Neuronal stem cell (in vitro differentiated cells): ENCODE measurements at regions not wholly inside any gene's neighbourhood (a gene's known extent, or its start where the extent isn't known, plus 50 kb on each side); places are given as distances from the start of the nearest gene placed in this dataset.

Source experiments
- DNase-seq: peaks from one replicate; pipeline ENCODE4 v3.0.0-alpha.2; 2013; ENCODE audit warnings: low spot score
- H2AFZ ChIP-seq: one replicate; pipeline ENCODE4 v1.6.1; 2013; ENCODE audit warnings: mild to moderate bottlenecking, low read length, inconsistent platforms
- H2AK5ac ChIP-seq: 2 replicates; pipeline ENCODE4 v1.6.1; 2013; ENCODE audit warnings: low read depth, mild to moderate bottlenecking, inconsistent platforms, low read length, moderate library complexity, mixed read lengths
- H2BK120ac ChIP-seq: 2 replicates; pipeline ENCODE4 v1.6.1; 2013; ENCODE audit warnings: low read depth, mild to moderate bottlenecking, inconsistent platforms, low read length, moderate library complexity, mixed read lengths
- H2BK12ac ChIP-seq: one replicate; pipeline ENCODE4 v1.6.1; 2013; ENCODE audit warnings: low read length, inconsistent platforms
- H2BK15ac ChIP-seq: 2 replicates; pipeline ENCODE4 v1.6.1; 2013; ENCODE audit warnings: mild to moderate bottlenecking, low read length, inconsistent platforms, mixed read lengths
- H2BK5ac ChIP-seq: one replicate; pipeline ENCODE4 v1.6.1; 2013; ENCODE audit warnings: inconsistent platforms, mild to moderate bottlenecking, low read length, moderate library complexity
- H3K14ac ChIP-seq: one replicate; pipeline ENCODE4 v1.6.1; 2013; ENCODE audit warnings: low read length, inconsistent platforms
- H3K18ac ChIP-seq: 2 replicates; pipeline ENCODE4 v1.6.1; 2013; ENCODE audit warnings: low read length, inconsistent platforms
- H3K23ac ChIP-seq: 2 replicates; pipeline ENCODE4 v1.6.1; 2013; ENCODE audit warnings: low read depth, mild to moderate bottlenecking, mixed read lengths, low read length, inconsistent platforms; ENCODE audit not compliant: poor library complexity
- H3K27ac ChIP-seq: replicated peaks from 3 replicates; pipeline ENCODE4 v1.5.1; 2013; ENCODE audit warnings: low read length, inconsistent platforms
- H3K27me3 ChIP-seq, 3 experiments: 2 replicates each; pipeline ENCODE4 v1.6.1; 2013; ENCODE audit warnings: low read length in 3 of 3, mild to moderate bottlenecking in 2 of 3, inconsistent platforms in 1 of 3, low read depth in 1 of 3, mixed read lengths in 1 of 3, moderate library complexity in 1 of 3; ENCODE audit not compliant: control insufficient read depth in 3 of 3, insufficient read depth in 3 of 3
- H3K36me3 ChIP-seq, 2 donors: replicated peaks in 1 of 2; 2 replicates each; pipeline ENCODE4 v1.6.1; 2013; ENCODE audit warnings: low read length in 2 of 2; ENCODE audit not compliant: control insufficient read depth in 2 of 2, insufficient read depth in 2 of 2
- H3K4ac ChIP-seq: 2 replicates; pipeline ENCODE4 v1.6.1; 2013; ENCODE audit warnings: inconsistent platforms, mild to moderate bottlenecking, low read length, moderate library complexity
- H3K4me1 ChIP-seq, 2 donors: 1 replicate in 1 of 2; 2 replicates in 1 of 2; pipeline ENCODE4 v1.6.1; 2013; ENCODE audit warnings: low read length in 2 of 2, low read depth in 1 of 2; ENCODE audit not compliant: control insufficient read depth in 2 of 2, insufficient read depth in 1 of 2
- H3K4me2 ChIP-seq: one replicate; pipeline ENCODE4 v1.6.1; 2013; ENCODE audit warnings: mild to moderate bottlenecking, low read length, inconsistent platforms; ENCODE audit not compliant: insufficient read depth, poor library complexity, severe bottlenecking
- H3K4me3 ChIP-seq, 2 donors: 2 replicates each; pipeline ENCODE4 v1.5.1; 2013; ENCODE audit warnings: low read length in 2 of 2, mild to moderate bottlenecking in 2 of 2, inconsistent platforms in 1 of 2, moderate library complexity in 1 of 2
- H3K79me1 ChIP-seq: one replicate; pipeline ENCODE4 v1.6.1; 2013; ENCODE audit warnings: low read depth, mild to moderate bottlenecking, inconsistent platforms, low read length, moderate library complexity
- H3K9ac ChIP-seq: one replicate; pipeline ENCODE4 v1.6.1; 2013; ENCODE audit warnings: mild to moderate bottlenecking, low read depth, low read length, inconsistent platforms; ENCODE audit not compliant: poor library complexity
- H3K9me3 ChIP-seq, 2 donors: replicated peaks in 1 of 2; 2 replicates each; pipeline versions ENCODE3 to v1.6.1; 2013; ENCODE audit warnings: low read length in 2 of 2, mild to moderate bottlenecking in 2 of 2, inconsistent platforms in 1 of 2, low read depth in 1 of 2, mixed read lengths in 1 of 2, moderate library complexity in 1 of 2; ENCODE audit not compliant: control insufficient read depth in 2 of 2, insufficient read depth in 1 of 2
- H4K8ac ChIP-seq: one replicate; pipeline ENCODE4 v1.6.1; 2013; ENCODE audit warnings: low read depth, mild to moderate bottlenecking, inconsistent platforms, low read length, moderate library complexity
- H4K91ac ChIP-seq: one replicate; pipeline ENCODE4 v1.6.1; 2013; ENCODE audit warnings: low read length, low read depth, mild to moderate bottlenecking, inconsistent platforms; ENCODE audit not compliant: poor library complexity
- WGBS, 2 donors: extraction: QIAGEN DNeasy Blood & Tissue Kit; methylation state at CpG; one replicate each; pipeline ENCODE4 v1.1.7; 2013; ENCODE audit warnings: missing lambda C conversion rate in 2 of 2, mixed read lengths in 1 of 2; ENCODE audit not compliant: insufficient read length in 2 of 2, insufficient replicate concordance in 1 of 2; ENCODE audit errors: extremely low coverage in 2 of 2; 5-methylcytosine and 5-hydroxymethylcytosine counted together

DNA sequence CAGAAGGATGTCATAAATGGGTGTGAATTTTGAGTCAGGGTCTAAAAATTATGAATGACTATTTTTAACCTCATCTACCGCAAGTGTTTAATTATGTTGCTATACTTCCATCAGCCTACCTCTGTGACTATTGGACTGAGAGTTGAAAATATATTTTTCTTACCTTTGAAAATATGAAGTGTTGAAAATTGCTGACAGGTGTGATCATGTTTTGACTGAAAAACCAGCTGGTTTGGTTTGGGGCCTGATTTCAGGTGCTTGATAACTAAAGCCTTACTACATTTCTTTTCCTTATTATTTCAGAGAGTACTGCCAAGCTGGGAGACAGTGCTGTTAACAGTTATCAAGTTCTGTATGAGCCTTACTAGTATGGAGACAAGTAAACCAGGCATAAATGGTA, 107.2 kb upstream of the DUSP10 start:
- Histone ChIP-seq H3K14ac (no peak overlapping the region), H4K91ac (no peak overlapping the region), H2AFZ (no peak overlapping the region), H3K9ac (no peak overlapping the region), H3K4ac (no peak overlapping the region), H2BK5ac (no peak overlapping the region), H4K8ac (no peak overlapping the region), H3K36me3 (no peaks in the 10 kb centered on the region), H3K4me1 (no peaks in the 10 kb centered on the region), H3K9me3 (no peaks in the 10 kb centered on the region), H3K27me3 (no peaks in the 10 kb centered on the region), H3K23ac (no peak overlapping the region), H3K4me2 (no peak overlapping the region), H3K27ac (no peak overlapping the region), H3K79me1 (no peaks in the 10 kb centered on the region), H2BK15ac (no peak overlapping the region), H2BK12ac (no peak overlapping the region), H2AK5ac (no peak overlapping the region), H3K4me3 (no peak overlapping the region), H2BK120ac (no peak overlapping the region), H3K18ac (no peak overlapping the region)
- no CpG with 5 or more reads among the region's 1 CpG for WGBS, 2 donors
- DNase-seq: no peak

DNA sequence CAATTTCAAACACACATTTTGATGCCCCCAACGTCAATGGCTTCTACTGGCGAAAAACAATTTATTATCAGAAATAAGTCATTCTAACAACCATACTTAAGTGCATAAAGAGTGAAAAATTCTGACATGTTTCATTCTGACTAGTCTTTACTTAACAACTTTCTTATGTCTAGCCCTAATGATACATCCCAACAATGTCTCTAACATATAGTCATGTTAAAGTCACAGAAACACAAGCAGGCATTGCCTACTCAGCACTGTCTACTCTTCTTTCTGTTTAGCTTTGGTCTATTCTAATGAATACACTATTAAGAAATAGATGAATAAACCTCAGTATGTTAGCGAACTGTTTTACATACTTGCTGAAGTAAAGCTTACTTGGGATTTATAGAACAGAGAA, 105.8 kb upstream of the DUSP10 start:
- H3K4me2 ChIP-seq: no peak overlapping the region
- no peaks in the 10 kb centered on the region for H3K4me1 ChIP-seq
- DNase-seq: no peak
- H3K4me3 ChIP-seq: no peak overlapping the region
- H3K27me3 ChIP-seq: no peaks in the 10 kb centered on the region
- no peak overlapping the region for H3K4ac ChIP-seq
- H3K36me3 ChIP-seq: no peaks in the 10 kb centered on the region
- no peak overlapping the region for H2AK5ac ChIP-seq
- no peak overlapping the region for H3K18ac ChIP-seq
- H4K8ac ChIP-seq: no peak overlapping the region
- no peak overlapping the region for H2BK120ac ChIP-seq
- no peak overlapping the region for H3K27ac ChIP-seq
- H2BK5ac ChIP-seq: no peak overlapping the region
- no peak overlapping the region for H3K9ac ChIP-seq
- no peak overlapping the region for H2BK15ac ChIP-seq
- no peaks in the 10 kb centered on the region for H3K9me3 ChIP-seq
- no peak overlapping the region for H2BK12ac ChIP-seq
- H2AFZ ChIP-seq: no peak overlapping the region
- no CpG with 5 or more reads among the region's 3 CpGs for WGBS, 2 donors
- no peak overlapping the region for H3K14ac ChIP-seq
- H3K79me1 ChIP-seq: no peaks in the 10 kb centered on the region
- no peak overlapping the region for H3K23ac ChIP-seq
- no peak overlapping the region for H4K91ac ChIP-seq

DNA sequence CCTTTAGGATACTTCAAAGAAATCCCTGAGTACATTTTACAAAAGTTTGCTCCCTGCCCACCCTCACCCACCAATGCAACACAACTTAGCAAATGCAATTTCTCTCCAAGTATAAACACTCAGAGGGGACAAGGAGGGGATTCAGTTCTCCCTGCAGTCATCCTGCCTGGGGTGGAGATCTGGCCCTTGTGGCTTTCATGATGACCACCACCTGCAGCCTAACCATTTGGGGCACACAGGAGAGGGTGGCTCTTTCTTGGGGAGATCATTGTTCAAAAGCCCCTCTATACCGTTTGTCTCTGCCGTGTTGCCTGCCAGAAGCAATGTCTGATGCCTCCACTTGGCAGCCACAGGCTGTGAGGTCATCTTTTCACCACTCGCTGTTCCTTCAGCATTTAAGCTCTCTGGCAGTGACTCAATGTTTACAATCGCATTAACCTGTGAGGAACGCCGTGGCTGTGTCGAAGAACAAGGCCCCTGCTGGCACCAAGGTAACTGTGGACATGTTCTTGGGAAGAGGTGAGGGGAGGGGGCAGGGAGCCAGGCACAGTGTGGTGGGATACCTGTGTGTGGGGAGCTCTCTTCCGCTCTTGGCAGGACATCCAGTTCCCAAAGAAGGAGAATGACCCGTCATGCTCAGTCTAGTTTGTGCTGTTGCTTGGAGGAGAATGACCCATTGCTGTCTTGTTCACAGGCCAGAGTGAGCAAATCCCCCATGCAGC, 103.9 kb upstream of the DUSP10 start:
- no peak overlapping the region for H2AFZ ChIP-seq
- H3K79me1 ChIP-seq: no peaks in the 10 kb centered on the region
- H3K4me1 ChIP-seq: no peaks in the 10 kb centered on the region
- no peak overlapping the region for H2BK5ac ChIP-seq
- H2BK120ac ChIP-seq: no peak overlapping the region
- H3K4ac ChIP-seq: no peak overlapping the region
- H4K91ac ChIP-seq: no peak overlapping the region
- no CpG with 5 or more reads among the region's 9 CpGs for WGBS, 2 donors
- H3K9ac ChIP-seq: no peak overlapping the region
- no peak overlapping the region for H2BK15ac ChIP-seq
- no peak overlapping the region for H3K14ac ChIP-seq
- no peak overlapping the region for H4K8ac ChIP-seq
- no peaks in the 10 kb centered on the region for H3K9me3 ChIP-seq
- H3K27ac ChIP-seq: no peak overlapping the region
- no peak overlapping the region for H3K4me2 ChIP-seq
- H3K18ac ChIP-seq: no peak overlapping the region
- H3K23ac ChIP-seq: no peak overlapping the region
- no peak for DNase-seq
- no peak overlapping the region for H3K4me3 ChIP-seq
- no peaks in the 10 kb centered on the region for H3K27me3 ChIP-seq
- H3K36me3 ChIP-seq: no peaks in the 10 kb centered on the region
- H2AK5ac ChIP-seq: no peak overlapping the region
- H2BK12ac ChIP-seq: no peak overlapping the region

DNA sequence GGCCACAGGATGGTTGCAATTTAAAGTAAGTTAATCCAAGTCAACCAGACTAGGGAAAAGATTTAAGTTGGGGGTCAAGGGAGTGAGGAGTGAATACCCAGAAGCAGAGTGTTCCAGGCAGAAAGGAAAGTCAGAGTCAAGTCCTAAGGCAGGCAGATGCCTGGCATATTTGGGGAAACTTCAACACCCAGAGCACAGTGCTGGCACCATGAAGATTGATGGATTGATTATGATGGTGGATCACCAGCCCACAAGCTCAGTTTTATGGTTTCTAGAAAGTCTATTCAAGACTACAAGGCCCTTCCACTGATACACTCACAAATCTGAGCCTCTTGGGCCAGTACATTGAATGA, 100.1 kb upstream of the DUSP10 start:
- no peak overlapping the region for H3K9ac ChIP-seq
- no peak overlapping the region for H2BK120ac ChIP-seq
- no peak overlapping the region for H3K4me2 ChIP-seq
- no peaks in the 10 kb centered on the region for H3K27me3 ChIP-seq
- no peak overlapping the region for H4K91ac ChIP-seq
- H3K4me3 ChIP-seq: no peak overlapping the region
- no peak overlapping the region for H2BK5ac ChIP-seq
- no peak overlapping the region for H3K27ac ChIP-seq
- H3K4me1 ChIP-seq: no peaks in the 10 kb centered on the region
- H3K9me3 ChIP-seq: no peaks in the 10 kb centered on the region
- no peak for DNase-seq
- H2AFZ ChIP-seq: no peak overlapping the region
- no peak overlapping the region for H4K8ac ChIP-seq
- no peak overlapping the region for H3K18ac ChIP-seq
- no peak overlapping the region for H3K14ac ChIP-seq
- no peak overlapping the region for H2BK12ac ChIP-seq
- H3K79me1 ChIP-seq: no peaks in the 10 kb centered on the region
- no peak overlapping the region for H2BK15ac ChIP-seq
- H3K36me3 ChIP-seq: no peaks in the 10 kb centered on the region
- H2AK5ac ChIP-seq: no peak overlapping the region
- no peak overlapping the region for H3K23ac ChIP-seq
- H3K4ac ChIP-seq: no peak overlapping the region
